ENCODE measurements at regions not wholly inside any gene's neighbourhood (a gene's known extent, or its start where the extent isn't known, plus 50 kb on each side); places are given as distances from the start of the nearest gene placed in this dataset.

DNA sequence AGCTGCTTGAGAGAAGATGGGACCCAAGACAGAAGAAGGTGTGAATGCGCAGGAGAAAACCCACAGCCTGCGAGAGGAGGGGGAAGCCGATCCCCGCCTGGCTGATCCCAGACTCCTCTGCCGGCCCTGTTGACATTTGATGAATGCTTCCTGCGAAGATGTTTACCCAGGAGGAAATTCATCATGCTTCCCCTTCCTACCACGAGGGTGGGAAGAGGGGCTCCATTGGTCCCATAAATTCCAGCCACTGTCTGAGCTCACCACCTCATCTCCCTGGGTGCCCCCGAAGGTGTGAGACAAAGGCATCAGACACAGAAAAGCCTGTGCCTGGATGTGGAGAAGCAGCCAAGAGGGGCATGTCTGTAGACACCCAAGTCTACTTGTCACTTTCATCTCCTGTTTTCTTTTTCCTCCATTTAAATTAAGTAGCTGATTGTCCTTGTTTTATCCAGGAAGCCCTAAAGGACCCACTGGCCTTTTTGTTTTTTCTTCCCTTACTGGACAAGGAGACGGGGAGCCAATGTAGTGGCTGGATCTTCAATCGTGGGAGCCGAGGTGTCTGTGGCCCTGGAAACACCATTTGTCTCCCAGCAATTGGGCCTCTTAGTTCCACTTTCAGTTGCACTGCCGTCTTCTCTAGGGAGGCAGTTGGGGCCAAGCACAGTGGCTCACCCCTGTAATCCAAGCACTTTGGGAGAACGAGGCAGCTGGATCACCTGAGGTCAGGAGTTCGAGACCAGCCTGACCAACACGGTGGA is 95.3 kb upstream of the HES1 start:
- no peak for TF ChIP-seq FOSL1 (IDR thresholded peaks at IDR 0.05; ENCODE audit: low read depth)
- TF ChIP-seq CEBPB (IDR thresholded peaks at IDR 0.05; ENCODE audit: low read depth), result no peak
- no peak for TF ChIP-seq EZH2 (IDR thresholded peaks at IDR 0.05)
- TF ChIP-seq, protein P1, sequence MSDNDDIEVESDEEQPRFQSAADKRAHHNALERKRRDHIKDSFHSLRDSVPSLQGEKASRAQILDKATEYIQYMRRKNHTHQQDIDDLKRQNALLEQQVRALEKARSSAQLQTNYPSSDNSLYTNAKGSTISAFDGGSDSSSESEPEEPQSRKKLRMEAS (IDR thresholded peaks at IDR 0.05), result no peak
- TF ChIP-seq SRF (IDR thresholded peaks at IDR 0.05; ENCODE audit: low read depth), result no peak
- no peak for TF ChIP-seq ZFX (IDR thresholded peaks at IDR 0.05)
- no peak for TF ChIP-seq ZNF274 (IDR thresholded peaks at IDR 0.05; ENCODE audit: low read depth, low read length)
- no peak for TF ChIP-seq YY1 (IDR thresholded peaks at IDR 0.05; ENCODE audit: extremely low read depth, insufficient replicate concordance, low read depth, low read length)
- TF ChIP-seq, protein P2, sequence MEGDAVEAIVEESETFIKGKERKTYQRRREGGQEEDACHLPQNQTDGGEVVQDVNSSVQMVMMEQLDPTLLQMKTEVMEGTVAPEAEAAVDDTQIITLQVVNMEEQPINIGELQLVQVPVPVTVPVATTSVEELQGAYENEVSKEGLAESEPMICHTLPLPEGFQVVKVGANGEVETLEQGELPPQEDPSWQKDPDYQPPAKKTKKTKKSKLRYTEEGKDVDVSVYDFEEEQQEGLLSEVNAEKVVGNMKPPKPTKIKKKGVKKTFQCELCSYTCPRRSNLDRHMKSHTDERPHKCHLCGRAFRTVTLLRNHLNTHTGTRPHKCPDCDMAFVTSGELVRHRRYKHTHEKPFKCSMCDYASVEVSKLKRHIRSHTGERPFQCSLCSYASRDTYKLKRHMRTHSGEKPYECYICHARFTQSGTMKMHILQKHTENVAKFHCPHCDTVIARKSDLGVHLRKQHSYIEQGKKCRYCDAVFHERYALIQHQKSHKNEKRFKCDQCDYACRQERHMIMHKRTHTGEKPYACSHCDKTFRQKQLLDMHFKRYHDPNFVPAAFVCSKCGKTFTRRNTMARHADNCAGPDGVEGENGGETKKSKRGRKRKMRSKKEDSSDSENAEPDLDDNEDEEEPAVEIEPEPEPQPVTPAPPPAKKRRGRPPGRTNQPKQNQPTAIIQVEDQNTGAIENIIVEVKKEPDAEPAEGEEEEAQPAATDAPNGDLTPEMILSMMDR (IDR thresholded peaks at IDR 0.05 in 2 of 3, conservative IDR thresholded peaks at IDR 0.05 in 1 of 3; ENCODE audit: borderline replicate concordance in 1 of 3, insufficient read depth in 1 of 3, low read depth in 2 of 3, low read length in 2 of 3), result no peak
- no peak for TF ChIP-seq EZH2phosphoT487 (IDR thresholded peaks at IDR 0.05; ENCODE audit: borderline replicate concordance)
- CTCF ChIA-PET, result no interaction called here
- H2AFZ ChIP-seq (ENCODE audit: low read depth, low read length, poor library complexity, severe bottlenecking), result no peak overlapping the region

More for the DNA sequence above, 95.3 kb upstream of the HES1 start:
- H3K9me2 ChIP-seq (ENCODE audit: insufficient read depth), result no peaks in the 10 kb centered on the region
- no peak overlapping the region for H3K4me2 ChIP-seq (ENCODE audit: low read length)
- no peak overlapping the region for H3K4me3 ChIP-seq (replicated peaks in 1 of 2; ENCODE audit: low read depth in 1 of 2, low read length in 2 of 2)
- no peaks in the 10 kb centered on the region for H3K27me3 ChIP-seq (ENCODE audit: insufficient read depth, low read length)
- ATAC-seq (no peak), DNase-seq (ENCODE audit: low read depth, low spot score) (no peak)
- no peaks in the 10 kb centered on the region for H3K9me3 ChIP-seq (ENCODE audit: control insufficient read depth in 1 of 2, insufficient read depth in 1 of 2, low read depth in 1 of 2, low read length in 2 of 2)
- no peak overlapping the region for H3K27ac ChIP-seq (ENCODE audit: low read depth, low read length)
- BruUV-seq (replicated peaks), result no TSS peak
- no peaks in the 10 kb centered on the region for H3K79me2 ChIP-seq (ENCODE audit: insufficient read depth, low read length)
- peaks cover 0 to under 1% of the 10 kb centered on the region in 2 experiments; a peak in 1 of 4 replicates for H3K4me1 ChIP-seq (ENCODE audit: control insufficient read depth in 1 of 2, insufficient read depth in 2 of 2, low read length in 2 of 2)
- POLR2A ChIA-PET, result no interaction called here
- RAD21 ChIA-PET (ENCODE audit: low non-redundant PET in 1 of 2, low total read pairs in 2 of 2, uncharacterized antibody in 2 of 2, unreplicated experiment in 2 of 2), result no interaction called here
- intact Hi-C loops (cut with micrococcal nuclease), result no loop called here
- no peaks in the 10 kb centered on the region for H3K36me3 ChIP-seq (ENCODE audit: control insufficient read depth in 1 of 2, insufficient read depth in 2 of 2, low read length in 2 of 2)
- no peaks in the 10 kb centered on the region for H4K20me1 ChIP-seq (ENCODE audit: insufficient read depth)
- no peak overlapping the region for H3K9ac ChIP-seq (ENCODE audit: low read length)
